ENCODE measurements at regions not wholly inside any gene's neighbourhood (a gene's known extent, or its start where the extent isn't known, plus 50 kb on each side); places are given as distances from the start of the nearest gene placed in this dataset.

GRCh38 chr14:98808494-98809407 lies 463.2 kb downstream of the BCL11B start (continued):
- TF ChIP-seq, protein P1, sequence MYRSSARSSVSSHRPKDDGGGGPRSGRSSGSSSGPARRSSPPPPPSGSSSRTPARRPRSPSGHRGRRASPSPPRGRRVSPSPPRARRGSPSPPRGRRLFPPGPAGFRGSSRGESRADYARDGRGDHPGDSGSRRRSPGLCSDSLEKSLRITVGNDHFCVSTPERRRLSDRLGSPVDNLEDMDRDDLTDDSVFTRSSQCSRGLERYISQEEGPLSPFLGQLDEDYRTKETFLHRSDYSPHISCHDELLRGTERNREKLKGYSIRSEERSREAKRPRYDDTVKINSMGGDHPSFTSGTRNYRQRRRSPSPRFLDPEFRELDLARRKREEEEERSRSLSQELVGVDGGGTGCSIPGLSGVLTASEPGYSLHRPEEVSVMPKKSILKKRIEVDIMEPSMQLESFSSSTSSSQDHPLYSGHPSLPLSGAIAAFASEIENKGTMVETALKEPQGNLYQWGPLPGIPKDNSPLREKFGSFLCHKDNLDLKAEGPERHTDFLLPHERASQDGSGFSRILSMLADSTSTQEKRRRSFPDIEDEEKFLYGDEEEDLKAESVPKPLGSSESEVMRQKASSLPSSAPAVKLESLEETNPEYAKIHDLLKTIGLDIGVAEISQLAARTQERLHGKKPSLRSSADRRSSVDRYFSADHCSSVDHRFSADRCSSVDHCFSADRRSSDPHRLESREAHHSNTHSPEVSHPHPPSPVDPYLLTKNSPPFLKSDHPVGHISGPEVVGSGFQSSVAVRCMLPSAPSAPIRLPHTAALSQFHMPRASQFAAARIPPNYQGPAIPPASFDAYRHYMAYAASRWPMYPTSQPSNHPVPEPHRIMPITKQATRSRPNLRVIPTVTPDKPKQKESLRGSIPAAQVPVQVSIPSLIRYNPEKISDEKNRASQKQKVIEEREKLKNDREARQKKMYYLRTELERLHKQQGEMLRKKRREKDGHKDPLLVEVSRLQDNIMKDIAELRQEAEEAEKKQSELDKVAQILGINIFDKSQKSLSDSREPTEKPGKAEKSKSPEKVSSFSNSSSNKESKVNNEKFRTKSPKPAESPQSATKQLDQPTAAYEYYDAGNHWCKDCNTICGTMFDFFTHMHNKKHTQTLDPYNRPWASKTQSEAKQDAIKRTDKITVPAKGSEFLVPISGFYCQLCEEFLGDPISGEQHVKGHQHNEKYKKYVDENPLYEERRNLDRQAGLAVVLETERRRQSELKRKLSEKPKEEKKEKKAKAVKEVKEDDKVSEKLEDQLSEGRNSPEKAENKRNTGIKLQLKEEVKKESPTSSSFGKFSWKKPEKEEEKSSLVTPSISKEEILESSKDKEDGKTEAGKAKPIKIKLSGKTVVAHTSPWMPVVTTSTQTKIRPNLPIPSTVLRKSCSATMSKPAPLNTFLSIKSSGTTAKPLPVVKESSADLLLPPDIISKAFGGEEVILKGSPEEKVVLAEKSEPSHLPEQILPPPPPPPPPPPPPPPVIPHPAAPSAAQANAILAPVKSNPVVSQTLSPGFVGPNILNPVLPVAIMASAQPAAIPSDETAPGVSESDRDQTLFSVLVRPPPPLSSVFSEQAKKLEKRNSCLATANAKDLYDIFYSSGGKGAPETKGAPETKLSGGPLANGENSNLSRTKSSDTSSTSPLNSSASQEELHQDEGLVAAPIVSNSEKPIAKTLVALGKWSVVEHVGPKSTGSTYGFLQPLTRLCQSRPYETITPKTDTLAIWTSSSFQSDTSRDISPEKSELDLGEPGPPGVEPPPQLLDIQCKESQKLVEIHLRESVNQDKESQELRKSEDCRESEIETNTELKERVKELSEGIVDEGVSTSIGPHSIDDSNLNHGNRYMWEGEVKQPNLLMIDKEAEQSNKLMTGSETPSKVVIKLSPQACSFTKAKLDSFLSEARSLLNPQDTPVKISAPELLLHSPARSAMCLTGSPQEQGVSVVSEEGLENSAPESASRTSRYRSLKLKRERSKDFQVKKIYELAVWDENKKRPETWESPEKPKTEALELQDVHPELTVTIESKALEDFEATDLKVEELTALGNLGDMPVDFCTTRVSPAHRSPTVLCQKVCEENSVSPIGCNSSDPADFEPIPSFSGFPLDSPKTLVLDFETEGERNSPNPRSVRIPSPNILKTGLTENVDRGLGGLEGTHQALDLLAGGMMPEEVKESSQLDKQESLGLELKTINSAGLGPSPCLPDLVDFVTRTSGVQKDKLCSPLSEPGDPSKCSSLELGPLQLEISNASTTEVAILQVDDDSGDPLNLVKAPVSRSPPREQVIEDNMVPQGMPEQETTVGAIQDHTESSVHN (CRISPR knock-in tag; IDR thresholded peaks at IDR 0.05), result no peak
- TF ChIP-seq KAT7 (CRISPR knock-in tag; IDR thresholded peaks at IDR 0.05; ENCODE audit: borderline replicate concordance) (no peak), CHD4 (IDR thresholded peaks at IDR 0.05; ENCODE audit: borderline replicate concordance, low read length) (no peak), AGO2 (optimal IDR thresholded peaks at IDR 0.05; ENCODE audit: low read depth, low read length) (no peak), BRCA1 (CRISPR knock-in tag; IDR thresholded peaks at IDR 0.05) (no peak), NCOR1 (IDR thresholded peaks at IDR 0.05; ENCODE audit: borderline replicate concordance, low read length) (no peak), FOXK1 (CRISPR knock-in tag; IDR thresholded peaks at IDR 0.05; ENCODE audit: borderline replicate concordance, low read depth) (no peak), TRIM24 (CRISPR knock-in tag; IDR thresholded peaks at IDR 0.05) (no peak)
- TF ChIP-seq, protein P2, sequence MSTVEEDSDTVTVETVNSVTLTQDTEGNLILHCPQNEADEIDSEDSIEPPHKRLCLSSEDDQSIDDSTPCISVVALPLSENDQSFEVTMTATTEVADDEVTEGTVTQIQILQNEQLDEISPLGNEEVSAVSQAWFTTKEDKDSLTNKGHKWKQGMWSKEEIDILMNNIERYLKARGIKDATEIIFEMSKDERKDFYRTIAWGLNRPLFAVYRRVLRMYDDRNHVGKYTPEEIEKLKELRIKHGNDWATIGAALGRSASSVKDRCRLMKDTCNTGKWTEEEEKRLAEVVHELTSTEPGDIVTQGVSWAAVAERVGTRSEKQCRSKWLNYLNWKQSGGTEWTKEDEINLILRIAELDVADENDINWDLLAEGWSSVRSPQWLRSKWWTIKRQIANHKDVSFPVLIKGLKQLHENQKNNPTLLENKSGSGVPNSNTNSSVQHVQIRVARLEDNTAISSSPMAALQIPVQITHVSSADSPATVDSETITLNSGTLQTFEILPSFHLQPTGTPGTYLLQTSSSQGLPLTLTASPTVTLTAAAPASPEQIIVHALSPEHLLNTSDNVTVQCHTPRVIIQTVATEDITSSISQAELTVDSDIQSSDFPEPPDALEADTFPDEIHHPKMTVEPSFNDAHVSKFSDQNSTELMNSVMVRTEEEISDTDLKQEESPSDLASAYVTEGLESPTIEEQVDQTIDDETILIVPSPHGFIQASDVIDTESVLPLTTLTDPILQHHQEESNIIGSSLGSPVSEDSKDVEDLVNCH (CRISPR knock-in tag; IDR thresholded peaks at IDR 0.05), result no peak

Measured in HepG2 (cell line).